DMS153 (cell line): ENCODE measurements at regions not wholly inside any gene's neighbourhood (a gene's known extent, or its start where the extent isn't known, plus 50 kb on each side); places are given as distances from the start of the nearest gene placed in this dataset.
"Not testable (repeated sequence)": the region's sequence is repeated elsewhere in the genome, so short reads cannot be mapped to it uniquely, and the experiment has no call there.

ENCODE experiments used
- DNase-seq: peaks from one replicate; lab custom pipeline; 2025; lab: John Stamatoyannopoulos, UW

DNA sequence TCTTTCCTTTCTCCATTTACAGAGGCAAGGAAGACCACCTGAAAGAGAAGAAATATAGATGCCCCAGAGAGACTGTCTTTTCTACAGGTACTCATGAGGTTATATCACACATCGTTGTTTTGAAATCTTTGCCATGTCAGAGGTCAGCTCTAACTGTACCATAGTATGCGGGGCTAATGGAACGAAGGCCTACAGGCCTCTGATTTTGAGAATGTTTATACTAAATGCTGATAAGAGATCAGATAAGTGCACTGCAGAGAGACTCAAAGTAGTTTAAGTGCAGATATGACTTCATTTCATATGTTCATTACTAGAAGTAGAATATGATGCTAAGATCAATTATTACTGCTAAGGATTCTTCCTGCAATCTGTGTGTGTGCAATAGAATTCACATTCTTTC lies 1005.0 kb downstream of the GALC start:
- no peak for DNase-seq

DNA sequence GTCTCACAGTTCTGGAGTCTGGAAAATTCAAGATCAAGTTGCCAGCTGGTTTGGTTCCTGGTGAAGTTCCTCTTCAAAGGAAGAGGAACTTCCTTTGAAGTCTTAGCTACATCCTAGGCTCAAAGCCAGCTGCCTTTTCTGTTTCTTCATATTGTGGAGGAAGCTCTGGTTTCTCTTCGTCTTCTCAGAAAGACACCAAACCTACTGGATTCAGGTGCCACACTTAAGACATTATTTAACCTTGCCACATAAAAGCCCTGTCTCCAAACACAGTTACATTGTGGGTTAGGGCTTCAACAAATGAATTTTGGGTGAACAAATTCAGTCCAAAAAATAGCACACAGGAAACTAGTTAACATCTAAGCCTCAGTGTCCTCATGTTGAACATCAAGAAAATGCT lies 1019.8 kb downstream of the GALC start:
- DNase-seq: no peak

- no peak for DNase-seq
Observed at GRCh38 chr14:86971292-86971691, 1021.7 kb downstream of the GALC start.

GRCh38 chr14:86961106-86961716 lies 1031.8 kb downstream of the GALC start:
- no peak for DNase-seq

DNA sequence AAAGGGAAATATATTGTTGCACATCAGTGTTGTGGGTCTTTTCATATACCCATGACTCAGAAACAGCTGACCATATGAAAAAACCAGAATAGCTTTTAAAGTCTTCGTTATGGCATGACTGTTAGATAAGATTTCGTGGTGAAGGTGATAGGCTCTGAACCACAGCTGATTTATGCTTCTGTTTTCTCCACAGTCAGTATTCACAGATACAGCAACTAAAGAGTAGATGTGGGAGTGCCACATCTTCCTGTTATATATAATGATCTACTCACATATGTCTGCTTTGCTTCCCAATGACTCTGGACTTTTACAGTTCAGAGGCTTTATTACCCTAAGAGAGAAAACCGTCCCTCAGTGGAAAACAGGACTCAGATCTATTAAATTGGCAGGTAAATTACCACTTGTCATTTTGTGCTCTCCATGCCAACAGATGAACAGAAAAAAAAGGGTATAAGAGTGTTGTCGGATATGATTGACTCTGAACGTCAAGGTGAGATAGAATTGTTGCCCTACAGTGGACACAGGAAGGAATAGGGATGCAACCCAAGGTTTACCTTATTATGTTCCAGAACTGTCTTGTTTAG lies 1037.1 kb downstream of the GALC start:
- no peak for DNase-seq

GRCh38 chr14:86954623-86955022 lies 1038.4 kb downstream of the GALC start:
- no peak for DNase-seq

- no peak for DNase-seq
Observed at GRCh38 chr14:86946446-86946845, 1046.5 kb downstream of the GALC start.

DNA sequence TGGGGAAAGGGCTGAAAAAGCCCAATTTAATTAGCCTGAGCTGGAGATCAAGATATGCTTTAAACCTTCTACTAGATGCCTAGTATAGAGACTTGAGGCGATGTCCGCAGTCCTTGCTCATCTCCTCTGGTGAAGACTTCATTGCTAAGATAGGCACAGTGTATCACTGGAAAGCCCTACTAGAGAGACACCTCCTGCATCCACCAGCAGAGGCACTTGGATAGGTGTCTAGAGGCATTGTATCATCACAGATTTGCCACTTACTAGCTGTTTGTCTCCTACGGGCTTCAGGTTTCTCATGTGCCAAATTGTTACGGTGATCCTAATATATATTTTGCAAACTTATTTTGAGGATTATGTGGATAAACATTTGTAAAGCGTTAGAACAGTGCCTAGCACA lies 1048.5 kb downstream of the GALC start:
- no peak for DNase-seq

DNA sequence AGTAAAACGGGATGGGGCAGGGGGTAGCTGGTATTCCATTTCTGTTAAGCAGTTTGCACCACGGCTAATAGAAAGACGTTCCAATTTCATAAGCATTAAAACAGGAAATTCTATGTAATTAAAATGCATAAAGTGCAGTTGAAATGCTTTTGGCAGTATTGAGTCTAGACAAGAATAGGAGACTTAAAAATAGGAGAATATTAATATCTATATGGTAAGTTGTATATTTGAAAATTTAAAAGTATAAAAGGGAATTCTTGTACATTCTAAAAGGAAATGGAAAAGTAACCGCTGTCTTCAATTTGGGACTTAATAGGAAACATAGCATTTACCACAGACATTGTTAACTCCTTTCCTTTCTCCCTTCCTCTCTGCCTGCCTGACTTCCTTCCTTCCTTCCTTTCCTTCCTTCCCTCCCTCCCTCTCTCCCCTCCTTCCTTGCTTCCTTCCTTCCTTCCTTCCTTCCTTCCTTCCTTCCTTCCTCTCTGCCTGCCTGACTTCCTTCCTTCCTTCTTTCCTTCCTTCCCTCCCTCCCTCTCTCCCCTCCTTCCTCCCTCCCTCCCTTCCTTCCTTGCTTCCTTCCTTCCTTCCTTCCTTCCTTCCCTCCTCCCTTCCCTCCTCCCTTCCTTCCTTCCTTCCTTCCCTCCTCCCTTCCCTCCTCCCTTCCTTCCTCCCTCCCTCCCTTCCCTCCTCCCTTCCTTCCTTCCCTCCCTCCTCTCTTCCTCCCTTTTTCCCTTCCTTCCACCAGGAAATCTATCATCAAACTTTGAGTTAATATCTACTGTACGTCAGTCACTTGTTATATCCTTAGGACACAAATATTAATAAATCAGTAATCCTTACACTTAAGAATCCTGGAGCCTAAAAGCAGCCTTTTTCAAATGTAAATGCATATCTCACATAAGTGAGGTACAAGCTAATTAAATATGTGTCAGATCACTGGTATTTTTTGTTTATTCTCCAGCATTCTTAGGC lies 1049.3 kb downstream of the GALC start:
- no peak for DNase-seq

GRCh38 chr14:86942936-86943335 lies 1050.0 kb downstream of the GALC start:
- DNase-seq: no peak

- no peak for DNase-seq
Observed at GRCh38 chr14:86940106-86940505, 1052.9 kb downstream of the GALC start.

DNA sequence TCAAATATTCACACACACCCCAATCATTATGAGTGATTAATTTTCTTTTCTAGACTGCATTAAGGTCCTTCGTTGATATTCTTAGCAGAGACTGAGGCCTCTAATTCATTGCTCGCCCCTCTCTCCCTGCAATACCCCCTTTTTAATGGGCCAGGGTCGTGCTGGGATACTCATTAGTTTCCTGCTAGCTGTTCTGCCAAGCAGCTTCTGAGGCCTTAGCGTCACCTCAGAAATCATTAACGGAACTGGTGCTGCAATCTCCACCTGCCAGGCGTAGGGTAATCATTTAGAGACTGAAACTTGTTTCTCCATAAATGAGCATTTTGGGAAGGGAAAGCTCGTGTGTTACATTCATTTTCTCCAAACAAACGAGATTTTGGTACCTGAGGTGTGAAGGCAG lies 1054.7 kb downstream of the GALC start:
- no peak for DNase-seq

GRCh38 chr14:86936556-86936955 lies 1056.4 kb downstream of the GALC start:
- DNase-seq: no peak

DNA sequence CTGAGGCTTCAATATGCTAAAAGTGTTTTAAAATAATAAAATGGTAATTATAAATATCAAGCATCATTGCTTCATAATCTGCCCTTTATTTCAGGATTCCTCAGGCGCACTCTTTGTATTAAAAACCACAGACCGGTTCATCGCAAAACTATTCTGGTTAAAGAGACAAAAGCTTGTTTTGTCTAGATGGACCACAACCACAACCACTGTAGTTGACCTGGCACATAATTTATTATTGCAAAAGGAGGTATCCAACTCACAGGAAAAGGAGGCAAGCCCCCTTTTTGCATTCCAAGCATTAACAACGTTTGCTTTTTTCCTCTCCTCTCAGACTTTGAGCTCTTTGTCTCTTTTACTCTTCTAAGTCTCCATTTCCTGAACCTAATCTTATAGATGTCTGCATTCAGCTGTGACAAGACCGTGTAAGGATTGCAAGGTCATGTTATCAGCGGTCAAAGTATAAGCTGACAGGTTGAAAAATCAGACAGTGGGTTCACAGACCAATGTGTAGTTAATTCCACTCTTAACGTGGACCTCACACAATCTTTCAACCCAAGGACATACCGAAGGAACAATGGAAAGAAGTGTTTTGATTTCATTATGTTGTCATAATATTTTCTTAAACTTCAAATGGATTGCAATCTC lies 1057.6 kb downstream of the GALC start:
- DNase-seq: no peak

GRCh38 chr14:86933958-86934595 lies 1058.9 kb downstream of the GALC start:
- DNase-seq: no peak

DNA sequence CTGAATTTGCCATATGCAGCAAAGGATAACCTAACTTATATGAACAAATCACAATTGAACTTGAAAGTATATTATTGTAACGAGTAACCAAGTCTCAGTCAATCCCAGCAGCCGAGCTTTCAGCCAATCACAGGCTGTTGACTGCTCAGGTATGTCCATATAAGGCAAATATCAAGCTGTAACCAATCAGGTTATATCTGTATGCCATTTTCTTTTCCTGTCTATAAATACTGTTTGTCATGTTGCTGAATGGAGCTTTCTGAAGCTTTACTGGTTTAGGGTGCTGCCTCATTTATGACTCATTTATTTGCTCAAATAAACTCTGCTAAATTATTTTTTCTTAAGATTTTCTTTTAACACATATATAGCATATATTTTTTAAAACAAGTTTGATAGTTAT lies 1059.5 kb downstream of the GALC start:
- no peak for DNase-seq

DNA sequence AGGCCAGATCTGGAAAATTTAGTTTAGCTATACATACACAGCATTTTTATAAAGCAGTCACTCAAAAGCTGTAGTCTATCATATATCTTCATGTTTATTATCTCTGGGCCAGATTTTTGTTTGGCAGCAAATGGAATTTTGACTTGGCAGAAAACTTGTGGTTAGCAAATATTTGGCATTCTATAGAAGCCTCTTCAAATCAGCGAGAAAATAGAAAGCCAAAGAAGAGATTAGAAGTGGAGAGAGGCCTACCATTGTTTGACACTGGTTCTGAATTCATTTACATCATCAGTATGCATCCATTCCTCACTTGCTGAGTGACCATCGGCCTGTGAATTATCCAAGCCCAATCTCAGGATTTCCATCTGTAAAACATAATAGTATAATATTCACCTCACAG lies 1077.6 kb downstream of the GALC start:
- no peak for DNase-seq

DNA sequence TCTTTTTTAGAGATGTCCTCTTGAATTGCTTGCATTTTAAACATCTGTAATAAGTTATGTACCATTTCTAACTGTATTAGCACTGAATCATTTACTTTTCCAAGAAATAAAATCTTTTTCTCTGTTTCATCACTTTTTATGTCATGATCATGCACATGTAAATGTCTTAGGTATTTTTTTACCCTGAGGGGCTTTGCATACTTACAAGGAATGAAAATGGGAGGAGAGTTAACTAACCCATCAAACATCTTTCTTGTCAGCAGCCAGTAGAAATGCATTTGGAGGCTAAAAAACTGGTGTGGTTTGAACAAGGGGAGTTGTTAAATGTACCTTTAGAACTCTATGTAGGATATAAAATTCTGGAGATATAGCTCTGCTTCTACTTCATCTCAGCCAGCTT lies 1080.3 kb downstream of the GALC start:
- no peak for DNase-seq

- no peak for DNase-seq
Observed at GRCh38 chr14:86911486-86911885, 1081.5 kb downstream of the GALC start.

GRCh38 chr14:86905386-86905926 lies 1087.5 kb downstream of the GALC start:
- not testable (repeated sequence) for DNase-seq

GRCh38 chr14:86902176-86902950 lies 1090.6 kb downstream of the GALC start:
- DNase-seq: no peak
